Hepatocyte (in vitro differentiated cells): ENCODE measurements at regions not wholly inside any gene's neighbourhood (a gene's known extent, or its start where the extent isn't known, plus 50 kb on each side); places are given as distances from the start of the nearest gene placed in this dataset.

Source experiments
- DNase-seq: peaks from one replicate; pipeline ENCODE4 v3.0.0-alpha.2; 2016; ENCODE audit warnings: low spot score
- H2AFZ ChIP-seq: fragments of 200-600 bp; sonication (generic); 2 replicates; pipeline ENCODE4 v1.6.0; 2016; ENCODE audit warnings: antibody characterized with exemption, mild to moderate bottlenecking
- H3K27ac ChIP-seq: fragments of 200-600 bp; sonication (generic); 2 replicates; pipeline ENCODE4 v1.5.1; 2016; ENCODE audit warnings: mild to moderate bottlenecking
- H3K27me3 ChIP-seq: fragments of 200-600 bp; sonication (generic); 2 replicates; pipeline ENCODE4 v1.6.1; 2016
- H3K36me3 ChIP-seq: fragments of 200-600 bp; sonication (generic); replicated peaks from 2 replicates; pipeline ENCODE4 v1.5.1; 2016; ENCODE audit warnings: low read depth; ENCODE audit not compliant: insufficient read depth
- H3K4me1 ChIP-seq: fragments of 200-600 bp; sonication (generic); 2 replicates; pipeline ENCODE4 v1.5.1; 2016; ENCODE audit warnings: mild to moderate bottlenecking, moderate library complexity; ENCODE audit not compliant: insufficient read depth
- H3K4me2 ChIP-seq: fragments of 200-600 bp; sonication (generic); 2 replicates; pipeline ENCODE4 v1.6.0; 2016
- H3K4me3 ChIP-seq: fragments of 200-600 bp; sonication (generic); 2 replicates; pipeline ENCODE4 v1.5.1; 2016; ENCODE audit warnings: mild to moderate bottlenecking
- H3K79me2 ChIP-seq: fragments of 200-600 bp; sonication (generic); 2 replicates; pipeline ENCODE4 v1.6.0; 2017; ENCODE audit warnings: mild to moderate bottlenecking
- H3K9me2 ChIP-seq: fragments of 200-600 bp; sonication (generic); replicated peaks from 2 replicates; pipeline ENCODE4 v1.6.0; 2017; ENCODE audit warnings: mild to moderate bottlenecking; ENCODE audit not compliant: insufficient read depth
- H3K9me3 ChIP-seq: fragments of 200-600 bp; sonication (generic); 2 replicates; pipeline ENCODE4 v1.5.1; 2016; ENCODE audit warnings: low read depth, mild to moderate bottlenecking
- H4K20me1 ChIP-seq: fragments of 200-600 bp; sonication (generic); 2 replicates; pipeline ENCODE4 v1.6.0; 2016; ENCODE audit warnings: mild to moderate bottlenecking; ENCODE audit not compliant: insufficient read depth, poor library complexity, severe bottlenecking
- EZH2 ChIP-seq: fragments of 200-600 bp; sonication (generic); IDR thresholded peaks from 2 replicates; pipeline ENCODE4 v1.6.1; 2016; ENCODE audit warnings: antibody characterized with exemption, mild to moderate bottlenecking, borderline replicate concordance
- EZH2phosphoT487 ChIP-seq: fragments of 200-600 bp; sonication (generic); IDR thresholded peaks from one replicate; pipeline ENCODE4 v1.6.1; 2018; ENCODE audit warnings: antibody characterized with exemption, mild to moderate bottlenecking, low read depth, moderate library complexity; ENCODE audit not compliant: unreplicated experiment, severe bottlenecking
- WGBS: methylation state at CpG from one replicate; pipeline ENCODE4 v1.1.6; 2016; ENCODE audit warnings: low lambda C conversion rate; ENCODE audit errors: missing lambda C conversion rate; 5-methylcytosine and 5-hydroxymethylcytosine counted together
- TF ChIP-seq, protein P1 (sequence below): fragments of 200-600 bp; sonication (generic); IDR thresholded peaks from 2 replicates; pipeline ENCODE4 v1.5.1; 2016; ENCODE audit warnings: antibody characterized with exemption, mild to moderate bottlenecking; ENCODE audit not compliant: poor library complexity

DNA sequence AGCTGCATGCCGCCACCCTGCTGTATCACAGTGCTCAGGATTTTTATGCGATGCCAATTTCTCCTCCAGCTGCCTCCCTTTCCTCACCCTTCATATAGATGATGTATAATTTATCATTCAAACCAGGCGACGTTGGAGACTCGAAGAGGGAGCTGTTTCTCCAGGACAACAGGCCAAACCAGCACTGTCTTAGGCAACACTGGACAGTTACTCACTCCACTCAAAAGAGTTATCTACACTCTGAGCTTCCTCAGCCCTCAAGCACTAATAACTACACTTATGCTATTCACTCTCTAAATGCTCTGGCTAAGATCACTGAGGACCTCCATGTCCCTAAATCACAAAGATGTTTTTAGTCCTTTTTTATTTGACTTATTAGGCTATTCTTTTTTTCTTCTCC lies 87.3 kb upstream of the RFC3 start:
- Histone ChIP-seq H3K79me2 (no peaks in the 10 kb centered on the region), H3K4me3 (no peak overlapping the region), H3K9me3 (no peaks in the 10 kb centered on the region), H3K4me2 (no peak overlapping the region), H4K20me1 (no peaks in the 10 kb centered on the region), H3K9me2 (no peaks in the 10 kb centered on the region), H3K4me1 (peaks cover 3% of the 10 kb centered on the region), H2AFZ (no peak overlapping the region), H3K27me3 (no peaks in the 10 kb centered on the region), H3K36me3 (no peaks in the 10 kb centered on the region), H3K27ac (no peak overlapping the region)
- 95% methylated on average over 5 of the region's 5 CpGs for WGBS
- TF ChIP-seq EZH2 (no peak), EZH2phosphoT487 (no peak)
- TF ChIP-seq, protein P1, sequence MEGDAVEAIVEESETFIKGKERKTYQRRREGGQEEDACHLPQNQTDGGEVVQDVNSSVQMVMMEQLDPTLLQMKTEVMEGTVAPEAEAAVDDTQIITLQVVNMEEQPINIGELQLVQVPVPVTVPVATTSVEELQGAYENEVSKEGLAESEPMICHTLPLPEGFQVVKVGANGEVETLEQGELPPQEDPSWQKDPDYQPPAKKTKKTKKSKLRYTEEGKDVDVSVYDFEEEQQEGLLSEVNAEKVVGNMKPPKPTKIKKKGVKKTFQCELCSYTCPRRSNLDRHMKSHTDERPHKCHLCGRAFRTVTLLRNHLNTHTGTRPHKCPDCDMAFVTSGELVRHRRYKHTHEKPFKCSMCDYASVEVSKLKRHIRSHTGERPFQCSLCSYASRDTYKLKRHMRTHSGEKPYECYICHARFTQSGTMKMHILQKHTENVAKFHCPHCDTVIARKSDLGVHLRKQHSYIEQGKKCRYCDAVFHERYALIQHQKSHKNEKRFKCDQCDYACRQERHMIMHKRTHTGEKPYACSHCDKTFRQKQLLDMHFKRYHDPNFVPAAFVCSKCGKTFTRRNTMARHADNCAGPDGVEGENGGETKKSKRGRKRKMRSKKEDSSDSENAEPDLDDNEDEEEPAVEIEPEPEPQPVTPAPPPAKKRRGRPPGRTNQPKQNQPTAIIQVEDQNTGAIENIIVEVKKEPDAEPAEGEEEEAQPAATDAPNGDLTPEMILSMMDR, result no peak
- DNase-seq, result no peak

DNA sequence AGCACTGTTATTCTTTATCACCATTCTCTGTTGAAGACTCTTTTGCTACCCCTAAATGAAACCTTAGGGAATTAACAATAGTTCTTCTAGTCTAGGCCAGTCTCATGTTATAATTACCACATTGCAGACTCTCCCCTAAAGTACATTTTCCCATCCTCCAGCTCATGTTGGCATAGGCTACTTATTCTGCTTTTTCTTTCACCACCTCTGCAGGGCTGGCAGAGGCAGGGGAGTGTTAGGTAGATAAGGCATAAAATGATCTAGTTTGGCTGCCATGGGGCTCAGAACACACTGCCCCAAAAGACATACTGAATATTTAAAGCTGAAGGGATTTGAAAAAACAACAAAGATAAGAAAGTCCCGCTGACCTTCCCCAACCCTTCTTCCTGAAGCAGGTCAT lies 82.7 kb upstream of the RFC3 start:
- H3K9me2 ChIP-seq, result no peaks in the 10 kb centered on the region
- WGBS, result 20% methylated on average over 1 of the region's 1 CpG
- H2AFZ ChIP-seq, result no peak overlapping the region
- no peak overlapping the region for H3K4me3 ChIP-seq
- no peaks in the 10 kb centered on the region for H3K79me2 ChIP-seq
- H3K9me3 ChIP-seq, result no peaks in the 10 kb centered on the region
- no peak overlapping the region for H3K27ac ChIP-seq
- H4K20me1 ChIP-seq, result no peaks in the 10 kb centered on the region
- no peak for DNase-seq
- no peak for TF ChIP-seq EZH2phosphoT487
- H3K36me3 ChIP-seq, result no peaks in the 10 kb centered on the region
- H3K27me3 ChIP-seq, result no peaks in the 10 kb centered on the region
- H3K4me1 ChIP-seq, result peaks cover 3% of the 10 kb centered on the region
- no peak overlapping the region for H3K4me2 ChIP-seq

DNA sequence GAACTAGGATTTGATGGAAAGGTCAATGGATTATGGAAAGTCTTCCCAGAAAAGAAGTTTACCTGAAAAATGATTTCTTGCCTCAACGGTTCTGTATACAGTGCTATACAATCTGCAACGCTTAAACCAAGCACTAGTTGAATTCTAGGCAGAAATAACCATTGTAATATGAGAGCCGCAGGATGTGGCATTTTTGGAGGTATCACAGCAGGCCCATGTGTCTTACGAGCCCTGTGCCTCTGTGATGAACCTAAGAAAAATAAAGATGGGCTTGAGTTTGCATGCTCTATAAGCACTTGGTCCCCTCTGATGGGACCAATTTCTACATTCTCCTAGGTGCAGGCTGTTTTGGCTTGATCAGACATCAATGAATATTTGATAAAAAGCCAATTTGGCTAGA lies 78.7 kb upstream of the RFC3 start:
- H2AFZ ChIP-seq, result no peak overlapping the region
- 84% methylated on average over 4 of the region's 4 CpGs for whole genome bisulfite sequencing
- H3K9me3 ChIP-seq, result no peaks in the 10 kb centered on the region

DNA sequence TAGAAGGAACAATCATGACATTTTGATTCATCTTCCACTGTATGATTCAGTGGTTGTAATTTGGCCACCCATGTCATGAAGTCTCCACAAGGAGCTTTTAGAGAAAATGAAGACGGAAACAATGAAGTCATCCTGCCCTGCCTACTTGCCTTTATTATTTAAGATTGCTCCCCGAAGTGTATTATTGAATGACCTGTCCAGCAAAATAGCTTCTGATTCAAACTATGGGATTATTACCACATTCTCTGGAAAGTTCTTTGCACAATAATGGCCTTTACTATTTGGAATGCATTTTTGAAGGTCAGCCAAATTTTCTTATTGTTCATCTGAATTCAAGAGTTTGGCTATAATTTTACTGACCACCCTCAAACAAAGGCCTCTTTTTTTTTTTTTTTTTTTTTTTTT lies 77.8 kb upstream of the RFC3 start:
- no peaks in the 10 kb centered on the region for H3K27me3 ChIP-seq
- no peak overlapping the region for H3K4me2 ChIP-seq
- WGBS, result 91% methylated on average over 2 of the region's 2 CpGs

More for the DNA sequence above, 78.7 kb upstream of the RFC3 start:
- Histone ChIP-seq H3K27me3 (no peaks in the 10 kb centered on the region), H3K79me2 (no peaks in the 10 kb centered on the region), H4K20me1 (no peaks in the 10 kb centered on the region), H3K4me2 (no peak overlapping the region), H3K9me2 (no peaks in the 10 kb centered on the region), H3K36me3 (no peaks in the 10 kb centered on the region), H3K27ac (no peak overlapping the region), H3K4me3 (no peak overlapping the region), H3K4me1 (peaks cover 3% of the 10 kb centered on the region)
- no peak for TF ChIP-seq EZH2
- no peak for TF ChIP-seq EZH2phosphoT487
- TF ChIP-seq, protein P1, result no peak
- no peak for DNase-seq

More for the DNA sequence above, 77.8 kb upstream of the RFC3 start:
- Histone ChIP-seq H3K27ac (no peak overlapping the region), H3K4me3 (no peak overlapping the region), H3K9me2 (no peaks in the 10 kb centered on the region), H3K9me3 (no peaks in the 10 kb centered on the region), H3K36me3 (no peaks in the 10 kb centered on the region), H4K20me1 (no peaks in the 10 kb centered on the region), H3K4me1 (peaks cover 2% of the 10 kb centered on the region), H2AFZ (no peak overlapping the region), H3K79me2 (no peaks in the 10 kb centered on the region)
- no peak for DNase-seq
- TF ChIP-seq, protein P1, result no peak
- TF ChIP-seq EZH2, result no peak
- TF ChIP-seq EZH2phosphoT487, result no peak
